Lung (tissue), 11 donors: ENCODE measurements at regions not wholly inside any gene's neighbourhood (a gene's known extent, or its start where the extent isn't known, plus 50 kb on each side); places are given as distances from the start of the nearest gene placed in this dataset.

Experiments used
- ATAC-seq: fragments of 200-7000 bp; cut with Tn5 transposase; one replicate; pipeline ENCODE4 v1.9.1; 2020; ENCODE audit warnings: moderate number of reproducible peaks; ENCODE audit not compliant: insufficient read depth, low FRiP score
- DNase-seq, 3 donors: peaks; one replicate each; pipeline ENCODE4 v3.0.0-alpha.2; 2013 to 2017
- H3K27ac ChIP-seq, 2 donors: one replicate each; pipeline ENCODE4 v1.5.1; 2013; ENCODE audit warnings: mild to moderate bottlenecking in 2 of 2, moderate library complexity in 2 of 2, control low read depth in 1 of 2, inconsistent platforms in 1 of 2, low read depth in 1 of 2, low read length in 1 of 2
- H3K27me3 ChIP-seq, 3 donors: one replicate each; pipeline ENCODE4 v1.5.1; 2013; ENCODE audit warnings: low read length in 2 of 3; ENCODE audit not compliant: control insufficient read depth in 3 of 3, insufficient read depth in 3 of 3
- H3K36me3 ChIP-seq, 4 donors: one replicate each; pipeline ENCODE4 v1.5.1; 2013; ENCODE audit warnings: low read length in 4 of 4, mild to moderate bottlenecking in 1 of 4, moderate library complexity in 1 of 4; ENCODE audit not compliant: control insufficient read depth in 4 of 4, insufficient read depth in 4 of 4
- H3K4me1 ChIP-seq, 5 donors: one replicate each; pipeline ENCODE4 v1.5.1; 2013; ENCODE audit warnings: low read length in 5 of 5, mild to moderate bottlenecking in 2 of 5, moderate library complexity in 1 of 5; ENCODE audit not compliant: control insufficient read depth in 5 of 5, insufficient read depth in 5 of 5
- H3K4me3 ChIP-seq: one replicate; pipeline ENCODE4 v1.5.1; 2013; ENCODE audit warnings: mild to moderate bottlenecking, control low read depth, moderate library complexity
- H3K9ac ChIP-seq, 2 donors: one replicate each; pipeline ENCODE4 v1.5.1; 2013; ENCODE audit warnings: low read length in 2 of 2, control low read depth in 1 of 2; ENCODE audit not compliant: insufficient read depth in 1 of 2
- H3K9me3 ChIP-seq, 4 donors: one replicate each; pipeline ENCODE4 v1.5.1; 2013; ENCODE audit warnings: low read length in 3 of 4, mild to moderate bottlenecking in 1 of 4, moderate library complexity in 1 of 4; ENCODE audit not compliant: control insufficient read depth in 4 of 4, insufficient read depth in 3 of 4
- WGBS, 2 donors: extraction: QIAGEN DNeasy Blood & Tissue Kit; methylation state at CpG; one replicate each; pipeline ENCODE4 v1.1.7; 2013; 5-methylcytosine and 5-hydroxymethylcytosine counted together
- TF ChIP-seq, protein P1 (sequence below): IDR thresholded peaks from 2 replicates; pipeline ENCODE4 v1.5.1; 2012; ENCODE audit warnings: mild to moderate bottlenecking; ENCODE audit errors: control extremely low read depth, extremely low read depth
- donor health status: control.
- donor health status: control.
- donor health status: Bipolar disorder and iron deficiency.
- donor health status: healthy.
- donor health status: DM: yes; HTN: yes; CAD: no.

DNA sequence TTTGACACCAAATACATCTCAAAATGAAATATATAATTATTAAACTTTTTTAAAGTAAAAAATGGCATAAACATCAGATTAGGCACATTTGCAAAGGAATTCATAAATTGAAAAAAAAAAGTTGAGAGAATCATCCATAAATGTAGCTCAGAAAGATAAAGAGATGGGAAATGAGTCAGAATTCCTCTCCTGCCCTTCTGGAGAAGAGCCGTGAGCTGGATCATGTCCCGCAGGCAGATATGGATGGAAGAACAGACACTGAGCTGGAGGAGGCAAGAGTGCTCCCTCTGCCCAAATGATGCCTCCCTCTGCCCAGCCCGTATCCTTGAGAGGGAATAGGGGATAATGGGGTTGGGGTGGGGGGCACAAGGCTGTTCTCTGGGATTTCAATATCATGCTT is 190.9 kb downstream of the TFCP2L1 start:
- 71 to 79% methylated on average over 3 of the region's 3 CpGs for WGBS, 2 donors
- no peak for DNase-seq
- no peak overlapping the region for H3K27ac ChIP-seq

DNA sequence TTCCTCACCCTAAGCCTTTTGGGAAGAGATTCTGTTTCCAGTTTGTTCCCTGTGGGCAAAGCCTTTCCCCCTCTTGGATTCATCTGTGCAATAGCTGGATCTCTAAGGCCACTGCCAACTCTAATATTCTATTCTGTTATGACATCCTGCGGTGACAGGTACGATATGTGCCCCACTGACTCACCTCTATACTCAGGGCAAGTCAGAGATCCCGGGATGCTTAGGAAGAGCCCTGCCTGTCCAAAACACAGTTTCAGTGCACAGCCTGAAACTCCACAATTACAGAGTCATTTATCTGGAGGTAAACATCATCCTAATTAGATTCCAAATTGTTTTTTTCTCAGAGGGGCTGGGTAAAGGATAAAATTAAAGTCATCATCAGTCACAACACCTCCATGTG is 190.2 kb downstream of the TFCP2L1 start:
- ATAC-seq (no peak), DNase-seq (no peak)
- H3K27ac ChIP-seq: no peak overlapping the region
- H3K27me3 ChIP-seq: peaks cover 0 to 3% (median 0%) of the 10 kb centered on the region in 3 donors
- no peaks in the 10 kb centered on the region for H3K36me3 ChIP-seq
- H3K9ac ChIP-seq: no peak overlapping the region
- TF ChIP-seq, protein P1, sequence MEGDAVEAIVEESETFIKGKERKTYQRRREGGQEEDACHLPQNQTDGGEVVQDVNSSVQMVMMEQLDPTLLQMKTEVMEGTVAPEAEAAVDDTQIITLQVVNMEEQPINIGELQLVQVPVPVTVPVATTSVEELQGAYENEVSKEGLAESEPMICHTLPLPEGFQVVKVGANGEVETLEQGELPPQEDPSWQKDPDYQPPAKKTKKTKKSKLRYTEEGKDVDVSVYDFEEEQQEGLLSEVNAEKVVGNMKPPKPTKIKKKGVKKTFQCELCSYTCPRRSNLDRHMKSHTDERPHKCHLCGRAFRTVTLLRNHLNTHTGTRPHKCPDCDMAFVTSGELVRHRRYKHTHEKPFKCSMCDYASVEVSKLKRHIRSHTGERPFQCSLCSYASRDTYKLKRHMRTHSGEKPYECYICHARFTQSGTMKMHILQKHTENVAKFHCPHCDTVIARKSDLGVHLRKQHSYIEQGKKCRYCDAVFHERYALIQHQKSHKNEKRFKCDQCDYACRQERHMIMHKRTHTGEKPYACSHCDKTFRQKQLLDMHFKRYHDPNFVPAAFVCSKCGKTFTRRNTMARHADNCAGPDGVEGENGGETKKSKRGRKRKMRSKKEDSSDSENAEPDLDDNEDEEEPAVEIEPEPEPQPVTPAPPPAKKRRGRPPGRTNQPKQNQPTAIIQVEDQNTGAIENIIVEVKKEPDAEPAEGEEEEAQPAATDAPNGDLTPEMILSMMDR: no peak
- H3K4me3 ChIP-seq: no peak overlapping the region
- WGBS, 2 donors: 86 to 91% methylated on average over 3 of the region's 3 CpGs
- H3K4me1 ChIP-seq: peaks cover 0 to 3% (median 0%) of the 10 kb centered on the region in 5 donors
- H3K9me3 ChIP-seq: peaks cover 0 to 3% (median 1%) of the 10 kb centered on the region in 4 donors

More for the DNA sequence above, 190.9 kb downstream of the TFCP2L1 start:
- ATAC-seq: no peak
- Histone ChIP-seq H3K9ac (no peak overlapping the region), H3K27me3 (peaks cover 0 to 3% (median 0%) of the 10 kb centered on the region in 3 donors), H3K9me3 (peaks cover 0 to 3% (median 1%) of the 10 kb centered on the region in 4 donors), H3K36me3 (no peaks in the 10 kb centered on the region), H3K4me1 (peaks cover 0 to 11% (median 0%) of the 10 kb centered on the region in 5 donors), H3K4me3 (no peak overlapping the region)
- TF ChIP-seq, protein P1: no peak

DNA sequence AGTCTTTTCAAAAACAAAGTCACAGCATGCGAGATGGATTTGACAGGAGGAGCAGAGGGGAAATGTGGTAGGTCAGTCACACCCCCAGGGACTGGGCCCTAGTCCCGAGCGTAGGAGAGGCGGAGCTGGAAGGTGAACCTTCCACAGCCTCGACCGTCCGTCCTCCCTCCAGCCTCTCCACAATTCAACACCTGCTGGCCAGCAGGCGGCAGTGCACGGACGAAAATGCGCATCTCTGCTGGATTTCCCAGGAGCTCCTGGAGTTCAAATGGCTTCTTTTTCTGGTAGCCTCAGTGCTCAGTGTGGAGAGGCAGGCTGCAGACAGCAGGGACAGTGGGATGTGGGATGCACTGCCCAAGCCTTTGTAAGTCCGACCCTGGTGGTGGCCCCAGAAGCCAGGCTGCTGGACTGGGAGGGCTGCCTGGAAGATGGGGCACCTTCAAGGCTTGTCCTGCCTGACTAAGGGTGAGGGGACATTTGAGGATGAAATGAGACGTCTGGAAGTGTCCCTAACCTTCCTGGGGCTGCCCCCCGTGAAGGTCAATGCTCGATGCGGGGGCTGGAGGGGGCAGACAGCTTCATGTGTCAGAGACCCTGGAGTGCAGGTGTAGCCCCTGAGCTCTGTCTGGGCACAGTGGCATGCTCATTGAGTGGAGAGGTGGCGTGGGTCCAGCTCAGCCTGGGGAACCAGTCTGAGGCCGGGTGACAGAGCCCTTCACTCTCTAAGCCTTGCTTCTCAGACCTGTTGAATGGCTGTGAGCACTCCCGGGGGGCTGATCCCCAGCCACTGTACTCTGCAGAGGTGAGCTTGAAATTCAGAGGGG is 189.5 kb downstream of the TFCP2L1 start:
- ATAC-seq (no peak), DNase-seq (peak; percentile 72 to 76 (median 74))
- Histone ChIP-seq H3K9me3 (peaks cover 0 to 3% (median 1%) of the 10 kb centered on the region in 4 donors), H3K4me1 (peaks cover 0 to 4% (median 0%) of the 10 kb centered on the region in 5 donors), H3K27me3 (peaks cover 0 to 3% (median 0%) of the 10 kb centered on the region in 3 donors), H3K27ac (no peak overlapping the region), H3K36me3 (no peaks in the 10 kb centered on the region), H3K4me3 (no peak overlapping the region), H3K9ac (no peak overlapping the region)
- WGBS, 2 donors: 33 to 36% methylated on average over 19 of the region's 19 CpGs
- TF ChIP-seq, protein P1: peak; percentile 57
